SKM-1 treated with dmso at 0.1 percent for 144 hours (cell line): ENCODE measurements at regions not wholly inside any gene's neighbourhood (a gene's known extent, or its start where the extent isn't known, plus 50 kb on each side); places are given as distances from the start of the nearest gene placed in this dataset.

Experiments
- DNase-seq: peaks from one replicate; lab custom pipeline; 2025; ENCODE audit not compliant: unreplicated experiment; lab: John Stamatoyannopoulos, UW

DNA sequence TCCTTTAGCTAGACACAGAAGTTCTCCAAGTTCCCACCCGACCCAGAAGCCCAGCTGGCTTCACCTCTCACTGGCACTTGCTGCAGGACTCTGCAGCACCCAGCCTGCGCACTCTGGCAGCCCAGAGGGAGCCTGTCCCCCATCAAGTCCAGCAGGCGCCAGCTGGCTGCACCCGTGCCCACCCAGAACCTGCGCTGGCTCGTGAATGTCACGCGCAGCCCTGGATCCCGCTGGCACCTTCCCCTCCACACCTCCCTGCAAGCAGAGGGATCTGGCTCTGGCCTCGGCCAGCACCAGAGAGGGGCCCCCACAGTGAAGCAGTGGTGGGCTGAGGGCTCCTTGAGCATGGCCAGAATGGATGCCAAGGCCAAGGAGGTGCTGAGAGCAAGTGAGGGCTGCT is 187.6 kb upstream of the HAND2 start:
- no peak for DNase-seq

DNA sequence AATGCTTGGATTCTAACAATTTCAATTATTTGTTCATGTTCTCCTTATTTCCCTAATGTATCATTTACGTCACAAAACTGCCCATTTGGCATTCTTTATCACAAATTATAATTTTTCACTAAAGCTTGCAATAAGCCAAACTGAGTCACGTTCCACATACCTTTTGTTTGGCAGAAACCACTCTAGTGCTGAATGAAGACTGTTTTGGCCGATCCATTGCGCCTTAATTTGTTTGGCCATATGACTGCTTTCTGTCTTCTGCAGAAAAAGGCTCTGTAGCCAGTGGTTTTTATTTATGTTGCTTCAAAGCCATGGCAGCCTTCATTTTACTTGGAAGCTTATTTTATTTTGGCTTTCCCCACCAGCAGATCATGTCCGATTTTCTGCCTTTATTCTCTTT is 184.4 kb upstream of the HAND2 start:
- DNase-seq, result no peak

DNA sequence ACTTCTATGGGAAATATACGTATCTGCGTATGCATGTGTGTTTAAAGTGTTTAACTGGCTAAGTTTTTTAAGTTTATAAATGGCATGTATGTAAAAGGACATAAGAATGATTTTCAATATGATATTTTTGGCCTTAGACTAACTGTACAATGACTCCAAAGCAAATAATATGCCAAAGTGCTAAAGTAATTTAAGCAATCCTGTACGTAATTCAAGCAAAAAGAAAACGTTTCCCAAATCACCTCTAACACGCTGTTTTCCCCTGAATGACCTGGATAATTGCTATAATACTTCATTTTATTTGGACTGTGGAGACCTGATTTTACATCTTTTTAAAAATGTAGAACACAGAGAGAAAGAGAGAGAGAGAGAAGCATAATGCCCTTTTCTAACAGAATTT is 183.0 kb upstream of the HAND2 start:
- no peak for DNase-seq

DNA sequence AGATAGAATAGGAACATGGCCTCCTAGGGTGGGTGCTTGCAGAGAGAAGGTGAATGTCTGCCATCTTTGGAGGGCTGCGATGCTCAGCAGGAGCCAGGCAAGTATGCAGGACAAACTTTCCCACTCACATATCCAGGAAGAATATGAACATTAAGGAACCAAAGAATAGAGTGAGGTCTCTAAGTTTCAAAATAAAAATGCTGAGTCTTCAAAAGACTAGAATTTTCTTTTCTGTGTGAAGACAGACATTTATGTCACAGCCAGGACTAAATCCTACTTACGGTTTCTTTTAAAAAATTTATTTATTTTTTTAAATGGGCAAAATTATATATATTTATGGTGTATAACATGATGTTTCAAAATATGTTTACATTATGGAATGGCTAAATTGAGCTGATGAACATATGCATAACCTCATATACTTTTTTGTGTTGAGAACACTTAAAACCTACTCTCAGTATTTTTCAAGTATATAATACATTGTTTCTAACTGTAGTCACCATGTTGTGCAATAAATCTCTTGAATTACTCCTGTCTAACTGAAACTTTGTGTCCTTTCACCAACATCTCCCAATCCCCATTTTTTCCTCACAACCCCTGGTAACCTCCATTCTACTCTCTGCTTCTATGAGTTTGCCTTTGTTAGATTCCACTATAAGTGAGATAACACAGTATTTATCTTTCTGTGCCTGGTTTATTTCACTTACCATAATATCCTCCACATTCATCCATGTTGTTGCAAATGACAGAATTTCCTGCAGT is 177.8 kb upstream of the HAND2 start:
- DNase-seq, result no peak

DNA sequence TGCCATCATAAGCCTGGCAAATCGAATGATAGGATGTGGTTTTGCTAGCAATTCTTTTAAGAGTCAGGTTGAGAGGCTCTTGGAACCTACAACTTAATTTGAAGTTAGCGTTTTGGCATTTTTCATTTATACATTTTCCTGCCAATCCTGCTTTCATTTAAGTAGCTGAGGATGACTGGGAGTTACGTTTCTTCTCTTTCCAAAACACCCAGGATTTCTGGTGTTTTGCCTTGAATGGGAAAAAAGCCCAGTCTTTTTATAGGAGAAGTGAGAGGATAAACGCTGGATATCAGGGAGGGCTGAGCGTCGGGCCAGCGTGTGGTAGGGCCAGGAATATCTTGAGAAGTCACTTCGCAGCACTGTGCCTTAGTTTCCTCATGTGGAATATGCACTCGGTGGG is 174.2 kb upstream of the HAND2 start:
- DNase-seq, result no peak

DNA sequence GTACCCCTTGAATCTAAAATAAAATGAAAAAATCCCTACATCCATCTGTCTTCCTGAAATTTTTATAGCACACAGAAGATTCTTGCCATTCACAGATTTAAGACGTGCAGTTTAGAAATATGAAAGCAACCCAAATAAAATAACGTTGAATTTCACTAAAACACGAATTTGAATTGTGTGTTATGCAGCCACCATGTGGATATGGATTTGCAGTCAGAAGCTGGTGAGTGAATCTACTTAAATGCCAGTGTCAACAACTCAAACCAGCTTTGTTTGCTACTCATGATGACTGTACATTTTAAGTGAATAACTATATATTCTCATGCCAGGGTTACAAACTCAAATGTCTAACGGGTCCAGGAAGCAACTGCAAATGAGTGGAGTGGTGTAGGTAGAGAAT is 173.0 kb upstream of the HAND2 start:
- DNase-seq, result no peak

DNA sequence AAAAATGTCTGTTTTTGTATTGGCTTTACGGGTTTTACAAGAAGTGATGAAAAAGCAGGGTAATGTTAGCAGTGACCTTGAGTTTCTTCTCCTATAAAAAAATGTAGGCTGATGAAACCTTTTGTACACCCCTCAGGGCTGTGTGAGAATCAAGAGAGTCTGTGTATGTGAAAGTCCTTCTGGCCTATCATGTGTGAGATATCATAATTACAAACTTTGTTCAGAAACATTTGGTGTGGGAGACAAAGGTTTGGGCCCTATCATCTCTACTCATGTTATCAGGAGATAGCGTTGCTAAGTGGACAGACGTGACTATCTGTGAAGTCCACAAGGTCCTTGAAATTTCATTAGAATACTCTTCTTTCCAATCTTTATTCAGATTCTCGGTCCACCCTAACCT is 170.6 kb upstream of the HAND2 start:
- no peak for DNase-seq

DNA sequence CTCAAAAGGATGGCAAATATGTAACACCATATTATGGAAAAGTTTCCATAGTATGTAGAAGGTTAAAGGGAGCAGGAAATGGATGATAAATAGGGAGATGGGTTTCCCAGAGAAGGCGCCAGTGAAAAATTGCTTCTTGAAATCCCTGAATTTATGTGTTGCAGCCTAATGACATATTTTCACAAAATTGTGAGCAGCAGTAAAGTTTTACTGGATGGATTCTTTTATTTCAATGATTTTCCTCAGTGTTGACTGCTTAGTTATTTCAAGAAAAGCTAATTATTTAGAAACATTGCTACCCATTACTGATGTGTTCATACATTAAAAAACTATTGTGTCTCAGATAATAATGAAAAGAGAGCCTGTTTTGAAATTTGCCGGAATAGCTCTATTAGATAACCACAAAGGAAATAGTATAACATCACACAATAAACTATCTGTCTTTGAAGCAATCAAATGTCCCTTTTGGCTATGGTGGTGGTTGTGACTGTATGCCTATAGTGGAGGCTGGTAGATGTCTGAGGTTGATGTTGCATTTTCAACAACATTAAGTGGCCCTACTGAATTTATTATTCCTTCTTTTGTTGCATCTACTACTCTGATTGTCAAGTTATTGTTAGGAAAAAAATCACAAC is 169.9 kb upstream of the HAND2 start:
- no peak for DNase-seq

DNA sequence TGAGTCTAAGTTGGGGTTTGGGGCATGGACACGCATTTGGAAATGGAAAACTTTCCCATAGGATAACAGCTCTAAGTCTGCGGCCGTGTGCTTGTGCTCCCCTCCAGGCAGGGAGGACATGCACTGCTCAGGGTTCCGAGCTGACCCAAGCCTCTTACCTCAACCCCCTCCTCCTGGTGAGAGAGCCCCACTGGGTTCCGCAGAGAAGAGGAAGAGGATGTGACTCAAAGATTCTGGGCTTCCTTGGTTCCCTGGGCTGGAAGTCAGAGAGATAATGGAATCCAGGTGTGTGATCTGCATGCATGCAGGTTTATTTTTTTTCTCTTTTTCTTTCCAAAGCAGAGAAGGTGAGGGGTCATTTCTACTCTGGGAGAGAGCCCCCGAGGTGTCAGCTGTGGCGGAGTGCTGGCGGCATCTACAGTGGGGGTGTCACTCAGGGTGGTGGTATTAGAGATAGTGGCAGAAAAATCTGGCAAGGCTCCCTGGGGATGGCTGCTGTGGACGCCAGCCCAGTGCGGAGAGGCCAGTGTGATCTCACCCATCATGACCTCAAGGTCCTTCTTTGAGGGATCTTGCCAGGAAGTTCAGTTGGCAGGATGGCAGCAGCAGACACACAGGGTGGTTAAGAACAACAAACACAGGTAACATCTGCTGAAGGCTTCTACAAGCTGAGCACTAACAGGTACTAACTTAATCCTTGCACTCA is 168.7 kb upstream of the HAND2 start:
- DNase-seq, result no peak

DNA sequence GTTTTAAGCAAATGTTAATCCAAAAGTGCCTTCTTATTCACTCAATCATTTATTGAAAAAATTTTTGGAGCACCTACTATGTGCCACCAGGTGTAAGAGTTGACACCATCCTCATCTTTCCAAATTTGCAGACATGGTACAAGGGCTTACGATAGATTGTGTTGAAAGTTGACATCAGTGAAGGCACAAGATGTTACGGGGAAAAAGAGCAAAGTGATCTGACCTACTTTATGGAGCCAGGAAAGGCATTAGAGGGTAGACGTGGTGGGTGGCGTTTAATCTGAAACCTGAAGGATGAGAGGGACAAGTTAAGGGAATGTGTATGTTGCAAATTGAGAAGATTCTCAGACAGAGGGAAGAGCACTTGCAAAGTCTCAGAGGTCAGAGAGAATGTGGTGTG is 167.8 kb upstream of the HAND2 start:
- no peak for DNase-seq

DNA sequence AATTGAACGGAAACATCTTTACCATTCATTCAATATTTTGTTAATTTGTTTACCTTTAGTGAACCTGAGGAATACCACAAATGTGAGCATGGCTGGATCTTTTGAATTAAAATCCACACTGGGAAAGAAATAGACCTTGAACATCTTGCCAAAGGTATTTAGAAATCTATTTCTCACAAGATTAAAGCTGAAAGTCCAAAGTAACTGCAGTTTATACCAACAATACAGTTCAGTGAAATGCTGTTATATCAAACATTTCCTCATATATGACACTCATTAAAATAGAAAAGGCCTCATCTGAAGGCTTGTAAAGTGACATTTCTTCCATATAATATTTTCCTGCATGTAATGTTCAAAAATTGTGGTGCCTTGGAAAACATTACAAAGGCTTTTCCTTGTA is 166.5 kb upstream of the HAND2 start:
- DNase-seq, result no peak

DNA sequence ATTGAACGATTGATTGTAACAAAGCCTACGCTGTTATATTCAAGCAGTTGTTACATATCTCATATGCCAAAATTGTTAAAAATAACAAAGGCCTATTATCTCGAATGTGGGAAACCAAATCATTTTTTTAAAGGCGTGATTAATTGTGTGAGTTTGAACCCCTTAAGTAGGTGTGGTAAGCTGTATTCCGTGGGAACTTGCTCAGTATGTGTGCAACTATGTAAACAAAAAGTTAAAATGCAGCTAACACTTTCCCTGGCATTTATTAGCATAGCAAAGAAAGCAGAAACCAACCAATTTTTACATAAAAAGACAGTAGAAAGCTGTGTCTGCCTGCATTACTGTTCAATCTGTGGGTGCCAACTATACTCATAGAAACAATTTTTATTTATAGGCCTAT is 166.0 kb upstream of the HAND2 start:
- DNase-seq, result no peak

DNA sequence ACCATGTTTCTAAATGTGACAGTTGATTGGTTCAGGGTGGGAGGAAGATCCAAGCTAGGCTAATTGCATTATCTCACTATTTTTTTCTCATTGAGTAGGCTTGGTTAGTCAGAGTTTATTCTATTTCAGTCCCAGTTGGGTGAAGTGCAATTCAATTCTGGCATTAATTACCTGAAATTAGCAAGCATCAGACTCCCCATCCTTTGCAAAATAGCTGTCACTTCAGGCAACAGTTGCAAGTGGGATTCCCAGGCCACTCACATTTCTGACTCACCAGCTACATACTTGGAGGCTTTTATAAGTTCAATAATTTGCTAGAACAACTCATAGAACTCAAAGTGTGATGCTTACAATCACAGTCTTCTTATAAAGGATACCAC is 155.8 kb upstream of the HAND2 start:
- DNase-seq, result no peak

DNA sequence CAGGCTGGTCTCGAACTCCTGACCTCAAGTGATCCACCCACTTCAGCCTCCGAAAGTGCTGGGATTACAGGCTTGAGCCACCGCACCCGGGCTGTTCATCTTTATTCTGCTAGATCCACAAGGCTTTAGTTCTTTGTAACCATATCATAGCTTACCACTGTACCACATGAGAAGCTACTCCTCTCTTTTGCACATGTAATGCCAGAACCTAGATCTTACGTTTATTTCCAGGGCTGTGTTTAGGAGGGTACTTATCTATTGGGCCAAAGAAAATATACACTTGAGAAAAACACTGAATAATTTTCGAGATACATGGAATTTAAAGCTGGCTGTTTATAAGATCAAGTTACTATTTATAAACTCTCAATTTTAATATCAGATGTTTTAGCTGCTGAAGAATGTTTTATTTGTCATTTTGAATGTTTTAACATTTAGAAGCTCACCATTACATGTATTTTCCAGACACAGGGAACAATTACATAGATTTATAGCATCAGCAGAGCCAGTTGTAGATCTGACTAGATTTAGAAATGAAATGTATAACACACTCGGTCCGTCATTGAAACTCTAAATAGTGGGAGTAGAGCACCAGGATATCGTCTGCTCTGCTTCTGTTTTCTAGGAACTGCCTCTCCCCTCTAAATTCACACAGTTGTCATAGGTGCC is 155.3 kb upstream of the HAND2 start:
- no peak for DNase-seq

DNA sequence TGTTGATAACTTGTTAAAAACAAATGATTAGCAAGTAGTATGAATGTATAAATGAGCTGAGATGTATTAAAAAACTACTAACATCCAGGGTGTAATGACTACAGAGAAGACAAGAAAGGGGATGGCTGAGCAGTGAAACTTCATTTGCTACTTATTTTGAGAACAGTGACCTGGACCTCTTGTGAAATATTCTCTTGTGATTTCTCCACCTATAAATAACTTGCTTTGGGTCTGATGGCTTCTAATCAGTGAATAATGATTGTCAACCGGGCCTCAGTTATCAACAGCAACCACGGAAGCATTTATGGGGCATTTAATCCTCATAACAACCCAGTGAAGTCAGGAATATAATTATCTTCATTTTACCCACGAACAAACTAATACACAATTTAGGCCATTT is 154.2 kb upstream of the HAND2 start:
- no peak for DNase-seq

DNA sequence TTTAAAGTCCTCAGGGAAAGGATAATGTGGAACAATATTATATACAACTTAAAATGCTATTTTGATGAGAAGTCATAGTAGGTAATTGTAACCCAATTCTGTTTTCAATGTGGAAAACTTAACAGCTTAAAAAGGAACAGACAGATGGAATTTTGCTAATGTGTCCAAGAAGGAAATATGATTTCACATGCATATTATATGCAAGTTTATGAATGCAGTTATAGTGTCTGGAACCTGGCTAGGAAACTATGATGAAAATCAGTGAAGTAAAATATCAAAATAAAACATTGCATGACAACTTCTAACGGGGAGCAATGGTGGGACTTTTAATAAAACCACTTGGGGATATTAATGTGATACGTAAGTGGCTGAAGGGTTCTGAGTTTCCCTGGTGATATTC is 152.6 kb upstream of the HAND2 start:
- no peak for DNase-seq

DNA sequence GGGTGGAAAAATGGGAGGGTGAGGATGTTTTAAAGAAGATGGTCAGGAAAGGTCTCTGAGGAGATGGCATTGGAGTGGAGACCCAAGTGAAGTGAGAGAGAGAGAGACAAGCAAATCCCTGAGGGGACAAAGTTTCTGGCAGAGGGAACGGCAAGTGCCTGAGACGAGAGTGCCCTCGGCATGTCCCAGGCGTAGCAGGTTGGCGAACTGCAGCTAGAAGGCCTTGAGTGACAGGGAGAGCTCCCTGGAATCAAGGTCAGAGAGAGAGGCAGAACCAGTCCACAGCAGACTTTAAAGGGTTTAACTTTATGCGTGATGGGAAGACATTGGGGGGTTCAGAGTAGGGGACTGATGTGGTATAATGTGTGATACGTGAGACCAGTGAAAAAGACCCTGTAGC is 150.2 kb upstream of the HAND2 start:
- no peak for DNase-seq

DNA sequence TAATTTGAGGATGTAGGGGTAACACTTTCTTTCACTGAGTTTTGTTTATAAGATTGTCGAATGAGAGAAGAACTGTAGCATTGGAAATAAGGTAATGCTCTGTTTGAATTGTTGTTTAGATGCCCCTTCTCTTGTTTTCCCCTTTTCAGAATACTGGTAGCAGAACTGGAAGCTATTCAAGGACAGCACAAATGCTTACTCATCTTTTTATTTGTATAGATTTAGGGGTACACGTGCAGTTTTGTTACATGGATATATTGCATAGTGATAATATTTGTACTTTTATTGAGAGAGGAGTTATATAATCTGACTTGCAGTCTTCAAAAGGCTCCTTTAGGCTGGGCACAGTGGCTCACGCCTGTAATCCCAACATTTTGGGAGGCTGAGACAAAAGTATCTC is 145.4 kb upstream of the HAND2 start:
- DNase-seq, result no peak

DNA sequence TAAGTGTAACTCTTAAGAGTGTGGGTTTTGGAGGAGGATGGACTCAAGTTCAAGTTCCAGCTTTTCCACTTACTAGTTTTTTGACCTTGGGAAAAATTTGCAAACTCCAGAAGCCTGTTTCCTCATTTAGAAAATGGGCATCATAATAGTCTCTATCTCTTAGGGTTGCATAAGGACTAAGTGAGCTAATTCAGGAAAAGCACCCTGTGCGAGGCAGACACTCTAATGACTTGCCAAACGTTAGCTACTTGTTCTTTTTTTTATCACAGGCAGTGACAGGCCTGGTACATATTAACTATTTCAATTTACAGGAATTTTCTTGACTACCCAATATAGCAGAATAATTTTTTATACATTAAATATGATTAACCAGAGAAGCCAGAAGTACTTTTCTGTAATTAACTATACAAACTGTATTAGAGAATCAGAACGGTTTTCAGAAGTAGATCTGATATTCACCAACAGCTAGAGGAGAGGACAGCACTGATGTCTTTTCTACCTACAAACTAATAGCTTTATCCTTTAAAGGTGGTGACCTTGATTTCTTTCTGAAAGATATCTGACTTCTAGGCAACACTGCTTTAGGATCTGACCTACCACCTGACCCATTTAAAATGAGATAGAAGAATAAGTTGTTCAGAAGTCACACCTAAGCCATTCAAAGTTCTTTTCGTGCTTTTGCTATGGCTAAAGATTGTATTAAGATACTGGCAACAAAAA is 139.6 kb upstream of the HAND2 start:
- DNase-seq, result no peak

DNA sequence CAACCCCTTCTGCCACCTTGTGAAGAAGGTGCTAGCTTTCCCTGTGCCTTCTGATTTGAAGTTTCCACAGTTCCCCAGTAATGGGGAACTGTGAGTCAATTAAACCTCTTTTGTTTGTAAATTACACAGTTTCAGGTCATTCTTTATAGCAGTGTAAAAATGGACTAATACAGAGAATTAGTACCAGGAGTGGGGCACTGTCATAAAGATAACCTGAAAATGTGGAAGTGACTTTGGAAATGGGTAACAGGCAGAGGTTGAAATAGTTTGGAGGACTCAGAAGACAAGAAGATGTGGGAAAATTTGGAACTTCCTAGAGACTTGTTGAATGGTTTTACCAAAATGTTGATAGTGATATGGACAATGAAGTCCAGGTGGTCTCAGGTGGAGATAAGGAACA is 131.0 kb upstream of the HAND2 start:
- DNase-seq, result no peak

DNA sequence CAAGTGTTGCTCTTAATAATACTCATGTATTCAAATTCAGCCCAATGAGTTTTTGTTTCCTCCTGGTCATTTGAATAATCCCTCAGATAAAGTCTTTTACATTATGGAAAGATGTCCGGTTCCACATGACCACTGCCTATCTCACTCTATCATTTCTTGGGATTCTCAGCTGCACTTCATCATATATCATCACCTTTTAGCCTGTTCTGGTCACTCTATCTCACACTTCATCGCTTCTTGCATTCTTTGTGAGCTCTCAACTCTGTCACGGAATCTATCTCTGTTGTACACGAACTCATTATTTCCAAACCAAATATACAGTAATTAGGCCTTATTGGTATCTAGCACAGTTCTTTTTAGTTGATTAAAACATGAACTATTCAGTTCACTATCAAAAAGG is 126.9 kb upstream of the HAND2 start:
- no peak for DNase-seq
